H1 (cell line): ENCODE measurements at regions not wholly inside any gene's neighbourhood (a gene's known extent, or its start where the extent isn't known, plus 50 kb on each side); places are given as distances from the start of the nearest gene placed in this dataset.

Experiments used
- CTCF ChIA-PET: fragments of 300-600 bp; sonication (Branson Sonifier 250); formaldehyde crosslinking; loops from one replicate; lab custom pipeline; 2021; ENCODE audit not compliant: partially characterized antibody; lab: Charles Lee
- POLR2A ChIA-PET: fragments of 300-600 bp; sonication (Branson Sonifier 250); formaldehyde crosslinking; loops from one replicate; lab custom pipeline; 2021; ENCODE audit warnings: inconsistent platforms; ENCODE audit not compliant: partially characterized antibody; lab: Charles Lee
- DNase-seq, 2 experiments: peaks; one replicate each; pipeline versions ENCODE4 v3.0.0 to v3.0.0-alpha.2; 2010 to 2022; ENCODE audit warnings: low spot score in 2 of 2, low read depth in 1 of 2, mixed read lengths in 1 of 2
- FAIRE-seq: peaks from 2 replicates; lab custom pipeline; 2011; peaks lifted over from hg19 to GRCh38; lab: Jason Lieb, UNC
- H2AFZ ChIP-seq: 2 replicates; pipeline ENCODE4 v1.8.1; 2012; ENCODE audit warnings: low read length, inconsistent platforms
- H2AK5ac ChIP-seq: 2 replicates; pipeline ENCODE4 v1.6.1; 2013; ENCODE audit warnings: low read depth, low read length
- H2BK120ac ChIP-seq: replicated peaks from 2 replicates; pipeline ENCODE3; 2013; ENCODE audit warnings: low read depth, low read length, inconsistent platforms
- H2BK12ac ChIP-seq: 2 replicates; pipeline ENCODE4 v1.6.1; 2013; ENCODE audit warnings: low read depth, low read length
- H2BK15ac ChIP-seq: 2 replicates; pipeline ENCODE4 v1.6.1; 2013; ENCODE audit warnings: low read length
- H2BK20ac ChIP-seq: 2 replicates; pipeline ENCODE4 v1.6.1; 2013; ENCODE audit warnings: low read length
- H2BK5ac ChIP-seq: 2 replicates; pipeline ENCODE4 v1.6.1; 2013; ENCODE audit warnings: low read depth, low read length
- H3K14ac ChIP-seq: 2 replicates; pipeline ENCODE4 v1.6.1; 2013; ENCODE audit warnings: inconsistent platforms; ENCODE audit not compliant: insufficient read length
- H3K18ac ChIP-seq: 2 replicates; pipeline ENCODE4 v1.6.1; 2013; ENCODE audit warnings: low read length; ENCODE audit errors: extremely low read depth
- H3K23ac ChIP-seq: 2 replicates; pipeline ENCODE4 v1.6.1; 2013; ENCODE audit warnings: inconsistent platforms; ENCODE audit not compliant: insufficient read length
- H3K23me2 ChIP-seq: 2 replicates; pipeline ENCODE4 v1.6.1; 2013; ENCODE audit warnings: low read depth, low read length
- H3K27ac ChIP-seq: 2 replicates; pipeline ENCODE4 v1.6.1; 2011; ENCODE audit warnings: low read depth, low read length, inconsistent platforms
- H3K27me3 ChIP-seq, 4 experiments: replicated peaks in 1 of 4; 1 replicate in 1 of 4; 2 replicates in 3 of 4; pipeline versions ENCODE4 v1.6.1 to v1.8.1; 2011 to 2013; ENCODE audit warnings: low read length in 3 of 4, mild to moderate bottlenecking in 3 of 4, inconsistent platforms in 2 of 4, mixed read lengths in 2 of 4, moderate library complexity in 1 of 4; ENCODE audit not compliant: control insufficient read depth in 3 of 4, insufficient read depth in 3 of 4; ENCODE audit errors: extremely low read depth in 1 of 4
- H3K36me3 ChIP-seq, 4 experiments: 2 replicates each; pipeline versions ENCODE4 v1.6.1 to v1.8.1; 2011 to 2013; ENCODE audit warnings: mild to moderate bottlenecking in 4 of 4, low read length in 3 of 4, moderate library complexity in 2 of 4, control low read depth in 1 of 4, inconsistent platforms in 1 of 4; ENCODE audit not compliant: insufficient read depth in 4 of 4, control insufficient read depth in 2 of 4
- H3K4ac ChIP-seq: replicated peaks from 2 replicates; pipeline ENCODE3; 2013; ENCODE audit warnings: low read length, low read depth, mixed read lengths, inconsistent platforms; ENCODE audit not compliant: insufficient read length
- H3K4me1 ChIP-seq, 4 experiments: replicated peaks in 1 of 4; 1 replicate in 1 of 4; 2 replicates in 3 of 4; pipeline versions ENCODE4 v1.6.1 to v1.8.1; 2011 to 2013; ENCODE audit warnings: low read length in 3 of 4, inconsistent platforms in 2 of 4, mixed read lengths in 1 of 4; ENCODE audit not compliant: insufficient read depth in 4 of 4, control insufficient read depth in 3 of 4
- H3K4me2 ChIP-seq, 2 experiments: 2 replicates each; pipeline versions ENCODE4 v1.6.1 to v1.8.1; 2011 to 2013; ENCODE audit warnings: low read depth in 2 of 2, low read length in 2 of 2, control low read depth in 1 of 2, inconsistent platforms in 1 of 2, mild to moderate bottlenecking in 1 of 2; ENCODE audit not compliant: insufficient read depth in 1 of 2
- H3K4me3 ChIP-seq, 4 experiments: fragments of 200-600, 300-600 bp in 1 of 4; sonication (generic), shearing (Covaris generic), sonication (Bioruptor Twin) in 1 of 4; 2 replicates each; pipeline versions ENCODE4 v1.5.1 to v1.8.1; 2011 to 2016; ENCODE audit warnings: low read length in 4 of 4, low read depth in 3 of 4, control low read depth in 2 of 4, inconsistent platforms in 2 of 4, mild to moderate bottlenecking in 2 of 4, mixed read lengths in 1 of 4, moderate library complexity in 1 of 4; ENCODE audit not compliant: insufficient read depth in 2 of 4; ENCODE audit errors: extremely low read depth in 1 of 4
- H3K56ac ChIP-seq: replicated peaks from 2 replicates; pipeline ENCODE3; 2013; ENCODE audit warnings: low read depth, mild to moderate bottlenecking, mixed read lengths, low read length, inconsistent platforms; ENCODE audit not compliant: insufficient read length
- H3K79me1 ChIP-seq: 2 replicates; pipeline ENCODE4 v1.6.1; 2013; ENCODE audit warnings: low read depth, low read length, control low read depth
- H3K79me2 ChIP-seq, 2 experiments: 2 replicates each; pipeline versions ENCODE4 v1.6.1 to v1.8.1; 2012 to 2013; ENCODE audit warnings: low read length in 2 of 2, mild to moderate bottlenecking in 2 of 2, inconsistent platforms in 1 of 2; ENCODE audit not compliant: insufficient read depth in 2 of 2, control insufficient read depth in 1 of 2
- H3K9ac ChIP-seq, 4 experiments: replicated peaks in 1 of 4; 1 replicate in 1 of 4; 2 replicates in 3 of 4; pipeline versions ENCODE4 v1.6.1 to v1.8.1; 2011 to 2013; ENCODE audit warnings: low read depth in 3 of 4, low read length in 3 of 4, control low read depth in 2 of 4, mild to moderate bottlenecking in 2 of 4, moderate library complexity in 2 of 4, inconsistent platforms in 1 of 4; ENCODE audit errors: extremely low read depth in 1 of 4
- H3K9me3 ChIP-seq, 2 experiments: 2 replicates each; pipeline versions ENCODE4 v1.6.1 to v1.8.1; 2012 to 2013; ENCODE audit warnings: mild to moderate bottlenecking in 2 of 2, moderate library complexity in 2 of 2, control low read depth in 1 of 2, inconsistent platforms in 1 of 2, low read depth in 1 of 2, low read length in 1 of 2, mixed read lengths in 1 of 2; ENCODE audit not compliant: insufficient read depth in 2 of 2
- H4K20me1 ChIP-seq, 2 experiments: replicated peaks in 1 of 2; 2 replicates each; pipeline versions ENCODE3 to v1.8.1; 2011 to 2013; ENCODE audit warnings: inconsistent platforms in 2 of 2, low read length in 2 of 2, mild to moderate bottlenecking in 1 of 2; ENCODE audit not compliant: insufficient read depth in 2 of 2, control insufficient read depth in 1 of 2
- H4K5ac ChIP-seq: 2 replicates; pipeline ENCODE4 v1.6.1; 2013; ENCODE audit warnings: low read length, low read depth, mixed read lengths, inconsistent platforms; ENCODE audit not compliant: insufficient read length
- H4K8ac ChIP-seq: 2 replicates; pipeline ENCODE4 v1.8.0; 2013; ENCODE audit warnings: mild to moderate bottlenecking, moderate library complexity, low read length, inconsistent platforms; ENCODE audit not compliant: insufficient read depth; ENCODE audit errors: extremely low read depth
- H4K91ac ChIP-seq: replicated peaks from 2 replicates; pipeline ENCODE3; 2013; ENCODE audit warnings: low read length, mixed read lengths, inconsistent platforms; ENCODE audit not compliant: insufficient read length
- NRF1 ChIP-seq: IDR thresholded peaks from 2 replicates; pipeline ENCODE4 v1.6.1; 2011; ENCODE audit warnings: mild to moderate bottlenecking, low read depth, low read length, improper control_type of control experiment
- RNF2 ChIP-seq: fragments of 200-900, 300-1000 bp; sonication (generic); IDR thresholded peaks from 2 replicates; pipeline ENCODE4 v1.7.1; 2016; ENCODE audit warnings: borderline replicate concordance, low read depth, mild to moderate bottlenecking, antibody characterized with exemption, low read length; ENCODE audit not compliant: poor library complexity, severe bottlenecking; ENCODE audit errors: missing control alignments
- WGBS, 2 experiments: shearing (Covaris generic) in 1 of 2; methylation state at CpG; one replicate each; pipeline versions ENCODE4 v1.1.6 to v1.1.7; 2013 to 2015; ENCODE audit warnings: low lambda C conversion rate in 2 of 2, mixed read lengths in 2 of 2, inconsistent platforms in 1 of 2, low coverage in 1 of 2, missing lambda C conversion rate in 1 of 2; ENCODE audit not compliant: insufficient replicate concordance in 2 of 2, insufficient coverage in 1 of 2, insufficient read length in 1 of 2; ENCODE audit errors: extremely low coverage in 1 of 2, missing lambda C conversion rate in 1 of 2; 5-methylcytosine and 5-hydroxymethylcytosine counted together

- Histone ChIP-seq H2BK20ac (no peak overlapping the region), H3K23ac (no peak overlapping the region), H3K36me3 (no peaks in the 10 kb centered on the region), H2BK15ac (no peak overlapping the region), H3K4me1 (no peaks in the 10 kb centered on the region), H3K79me2 (no peaks in the 10 kb centered on the region), H3K4me2 (no peak overlapping the region), H3K23me2 (no peaks in the 10 kb centered on the region), H2BK120ac (no peak overlapping the region), H3K79me1 (no peaks in the 10 kb centered on the region), H3K27ac (no peak overlapping the region), H3K27me3 (no peaks in the 10 kb centered on the region), H3K4ac (no peak overlapping the region), H3K9me3 (peaks cover 0 to 3% of the 10 kb centered on the region in 2 experiments; a peak in 1 of 4 replicates), H3K4me3 (no peak overlapping the region), H2BK5ac (no peak overlapping the region), H4K20me1 (no peaks in the 10 kb centered on the region), H4K91ac (no peak overlapping the region), H2BK12ac (no peak overlapping the region), H3K9ac (no peak overlapping the region), H4K5ac (no peak overlapping the region), H3K18ac (no peak overlapping the region), H2AK5ac (no peak overlapping the region), H3K56ac (no peak overlapping the region), H4K8ac (no peak overlapping the region), H2AFZ (no peak overlapping the region), H3K14ac (no peak overlapping the region)
- DNase-seq (no peak), FAIRE-seq (no peak)
- ChIA-PET CTCF (interaction anchor here (0.7 kb wide), 1 partner anchor 341 kb away, joined by 3 read pairs; no protein-coding TSS in a partner anchor), POLR2A (no interaction called here)
- WGBS, 2 experiments = 93% methylated on average over 2 of the region's 2 CpGs; no CpG with 5 or more reads in 1 of the 2 experiments
- TF ChIP-seq NRF1 (no peak), RNF2 (no peak)
Observed at GRCh38 chr7:110186334-110186733, 904.6 kb upstream of the LRRN3 start.
